ENCODE measurements at regions not wholly inside any gene's neighbourhood (a gene's known extent, or its start where the extent isn't known, plus 50 kb on each side); places are given as distances from the start of the nearest gene placed in this dataset.
"Not testable (repeated sequence)": the region's sequence is repeated elsewhere in the genome, so short reads cannot be mapped to it uniquely, and the experiment has no call there.

- H3K4me3 ChIP-seq: no peak overlapping the region
- H3K27ac ChIP-seq: no peak overlapping the region
- H3K36me3 ChIP-seq: no peaks in the 10 kb centered on the region
- no peak for DNase-seq (ENCODE audit: low spot score in 2 of 2)
- TF ChIP-seq CTCF (IDR thresholded peaks at IDR 0.05): no peak
- TF ChIP-seq POLR2A (IDR thresholded peaks at IDR 0.05): no peak
- TF ChIP-seq POLR2AphosphoS5 (IDR thresholded peaks at IDR 0.05): no peak
- H3K4me1 ChIP-seq: no peaks in the 10 kb centered on the region
- H3K27me3 ChIP-seq: no peaks in the 10 kb centered on the region
- no peaks in the 10 kb centered on the region for H3K9me3 ChIP-seq
- intact Hi-C loops (cut with DNase I; ENCODE audit: low total_unique reads): no loop called here
Observed at GRCh38 chr2:219871351-219871750, 243.9 kb downstream of the SLC4A3 start.

GRCh38 chr2:219875036-219875435 lies 247.6 kb downstream of the SLC4A3 start:
- Histone ChIP-seq H3K4me1 (no peaks in the 10 kb centered on the region), H3K27ac (no peak overlapping the region), H3K27me3 (no peaks in the 10 kb centered on the region), H3K4me3 (no peak overlapping the region), H3K36me3 (no peaks in the 10 kb centered on the region), H3K9me3 (no peaks in the 10 kb centered on the region)
- no peak for DNase-seq (ENCODE audit: low spot score in 2 of 2)
- intact Hi-C loops (cut with DNase I; ENCODE audit: low total_unique reads): no loop called here
- no peak for TF ChIP-seq CTCF (IDR thresholded peaks at IDR 0.05)
- TF ChIP-seq POLR2A (IDR thresholded peaks at IDR 0.05): no peak
- no peak for TF ChIP-seq POLR2AphosphoS5 (IDR thresholded peaks at IDR 0.05)

- H3K4me3 ChIP-seq; H3K27ac ChIP-seq; DNase-seq (ENCODE audit: low spot score in 2 of 2); H3K4me1 ChIP-seq; intact Hi-C loops (cut with DNase I; ENCODE audit: low total_unique reads); H3K27me3 ChIP-seq; H3K36me3 ChIP-seq; H3K9me3 ChIP-seq: not testable (repeated sequence)
Observed at GRCh38 chr2:219875986-219876385, 248.6 kb downstream of the SLC4A3 start.

- H3K27me3 ChIP-seq: no peaks in the 10 kb centered on the region
- TF ChIP-seq POLR2AphosphoS5 (IDR thresholded peaks at IDR 0.05): no peak
- TF ChIP-seq CTCF (IDR thresholded peaks at IDR 0.05): no peak
- no peak for TF ChIP-seq POLR2A (IDR thresholded peaks at IDR 0.05)
- no peaks in the 10 kb centered on the region for H3K4me1 ChIP-seq
- no peak overlapping the region for H3K27ac ChIP-seq
- intact Hi-C loops (cut with DNase I; ENCODE audit: low total_unique reads): no loop called here
- no peaks in the 10 kb centered on the region for H3K9me3 ChIP-seq
- H3K4me3 ChIP-seq: no peak overlapping the region
- no peak for DNase-seq (ENCODE audit: low spot score in 2 of 2)
- no peaks in the 10 kb centered on the region for H3K36me3 ChIP-seq
Observed at GRCh38 chr2:219876931-219877330, 249.5 kb downstream of the SLC4A3 start.

- Histone ChIP-seq H3K4me1 (no peaks in the 10 kb centered on the region), H3K36me3 (no peaks in the 10 kb centered on the region), H3K4me3 (no peak overlapping the region), H3K9me3 (no peaks in the 10 kb centered on the region), H3K27ac (no peak overlapping the region), H3K27me3 (no peaks in the 10 kb centered on the region)
- DNase-seq (ENCODE audit: low spot score in 2 of 2): no peak
- intact Hi-C loops (cut with DNase I; ENCODE audit: low total_unique reads): no loop called here
- TF ChIP-seq CTCF (IDR thresholded peaks at IDR 0.05): no peak
- no peak for TF ChIP-seq POLR2A (IDR thresholded peaks at IDR 0.05)
Observed at GRCh38 chr2:219877728-219878127, 250.3 kb downstream of the SLC4A3 start.

- no peak overlapping the region for H3K4me3 ChIP-seq
- no peaks in the 10 kb centered on the region for H3K36me3 ChIP-seq
- TF ChIP-seq POLR2A (IDR thresholded peaks at IDR 0.05) (no peak), CTCF (IDR thresholded peaks at IDR 0.05) (no peak), POLR2AphosphoS5 (IDR thresholded peaks at IDR 0.05) (no peak)
- H3K4me1 ChIP-seq: no peaks in the 10 kb centered on the region
- no peaks in the 10 kb centered on the region for H3K27me3 ChIP-seq
- H3K27ac ChIP-seq: no peak overlapping the region
- intact Hi-C loops (cut with DNase I; ENCODE audit: low total_unique reads): no loop called here
- no peaks in the 10 kb centered on the region for H3K9me3 ChIP-seq
- no peak for DNase-seq (ENCODE audit: low spot score in 2 of 2)
Observed at GRCh38 chr2:219878516-219878915, 251.1 kb downstream of the SLC4A3 start.

All from breast epithelium (tissue), 4 donors.